Right kidney (tissue), 1 donor: ENCODE measurements at regions not wholly inside any gene's neighbourhood (a gene's known extent, or its start where the extent isn't known, plus 50 kb on each side); places are given as distances from the start of the nearest gene placed in this dataset.
"Not testable (repeated sequence)": the region's sequence is repeated elsewhere in the genome, so short reads cannot be mapped to it uniquely, and the experiment has no call there.

Experiments
- DNase-seq: peaks from one replicate; pipeline ENCODE4 v3.0.0-alpha.2; 2016

DNA sequence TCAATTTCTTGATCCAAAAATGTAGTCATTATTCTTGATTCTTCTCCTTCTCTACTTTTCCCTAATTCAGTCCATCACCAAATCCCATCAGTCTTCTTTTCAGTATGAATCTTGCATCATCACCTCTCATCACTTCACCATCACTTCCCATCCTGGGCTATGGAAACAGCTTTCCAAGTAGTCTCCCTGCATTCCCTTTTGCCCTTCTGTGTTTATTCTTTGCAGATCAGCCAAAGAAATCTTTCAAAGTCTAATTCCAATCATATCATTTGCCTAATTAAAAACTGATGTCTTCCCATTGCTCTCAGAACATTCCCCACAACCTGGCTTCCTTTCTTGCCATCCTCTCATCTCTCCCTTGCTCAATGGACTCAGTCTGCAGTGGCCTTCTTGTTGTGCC is 201.7 kb upstream of the ADAMTS3 start:
- DNase-seq, result no peak

DNA sequence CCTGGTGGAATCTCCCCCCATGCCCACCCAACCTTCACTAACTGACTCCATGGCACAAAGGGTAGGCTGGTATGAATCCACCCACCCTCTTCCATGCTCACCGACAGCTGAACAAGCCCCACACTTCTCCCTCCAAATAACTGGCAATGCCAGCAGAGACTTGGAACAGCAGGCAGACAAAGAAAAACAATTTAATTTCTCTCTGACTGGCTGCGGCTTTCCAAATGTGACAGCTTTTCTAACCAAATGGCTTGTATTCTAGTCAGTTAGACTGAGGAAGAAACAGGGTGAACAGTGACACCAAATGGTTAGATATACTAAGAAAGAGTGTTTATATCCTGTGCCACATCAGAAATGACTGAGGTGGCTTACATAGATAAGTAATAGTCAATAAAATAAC is 199.3 kb upstream of the ADAMTS3 start:
- no peak for DNase-seq

DNA sequence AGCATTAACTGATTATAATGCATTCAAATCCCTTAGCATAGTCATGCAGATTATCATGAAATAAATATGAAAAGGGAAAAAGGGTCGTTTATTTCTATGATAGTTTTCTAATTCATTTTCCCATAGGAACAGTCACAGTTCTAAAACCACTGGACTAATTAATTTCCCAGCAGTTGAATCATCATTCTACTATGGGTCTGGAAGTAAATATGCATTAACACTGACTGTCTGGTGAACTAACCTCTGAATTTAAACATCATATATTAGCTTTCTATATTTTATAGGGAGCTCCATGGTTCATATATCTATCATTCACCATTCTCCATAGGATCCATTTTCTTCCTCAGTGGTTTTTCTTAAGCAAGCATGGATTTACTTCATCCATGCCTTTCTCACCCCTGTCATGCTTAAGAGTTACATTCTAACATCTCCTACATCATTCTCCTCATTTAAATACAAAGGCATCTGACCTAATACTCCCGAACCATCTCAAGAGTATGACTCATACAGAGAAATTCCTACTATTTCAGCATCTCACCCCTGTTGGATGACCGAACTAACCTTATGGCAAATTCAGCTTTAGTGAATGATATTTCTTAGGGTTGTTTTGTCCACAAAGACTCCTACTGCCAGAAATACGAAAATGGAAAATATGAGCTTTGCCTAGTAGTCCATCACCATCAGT is 198.7 kb upstream of the ADAMTS3 start:
- no peak for DNase-seq

DNA sequence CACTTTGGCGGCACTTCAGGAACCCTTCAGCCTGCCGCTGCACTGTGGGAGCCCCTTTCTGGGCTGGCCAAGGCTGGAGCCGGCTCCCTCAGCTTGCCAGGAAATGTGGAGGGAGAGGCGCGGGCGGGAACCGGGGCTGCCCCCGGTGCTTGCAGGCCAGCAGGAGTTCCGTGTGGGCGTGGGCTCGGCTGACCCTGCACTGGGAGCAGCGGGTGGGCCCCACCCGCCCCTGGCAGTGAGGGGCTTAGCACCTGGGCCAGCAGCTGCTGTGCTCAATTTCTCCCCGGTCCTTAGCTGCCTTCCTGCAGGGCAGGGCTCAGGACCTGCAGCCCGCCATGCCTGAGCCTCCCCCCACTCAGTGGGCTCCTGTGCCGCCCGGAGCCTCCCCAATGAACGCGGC is 196.8 kb upstream of the ADAMTS3 start:
- DNase-seq, result not testable (repeated sequence)

DNA sequence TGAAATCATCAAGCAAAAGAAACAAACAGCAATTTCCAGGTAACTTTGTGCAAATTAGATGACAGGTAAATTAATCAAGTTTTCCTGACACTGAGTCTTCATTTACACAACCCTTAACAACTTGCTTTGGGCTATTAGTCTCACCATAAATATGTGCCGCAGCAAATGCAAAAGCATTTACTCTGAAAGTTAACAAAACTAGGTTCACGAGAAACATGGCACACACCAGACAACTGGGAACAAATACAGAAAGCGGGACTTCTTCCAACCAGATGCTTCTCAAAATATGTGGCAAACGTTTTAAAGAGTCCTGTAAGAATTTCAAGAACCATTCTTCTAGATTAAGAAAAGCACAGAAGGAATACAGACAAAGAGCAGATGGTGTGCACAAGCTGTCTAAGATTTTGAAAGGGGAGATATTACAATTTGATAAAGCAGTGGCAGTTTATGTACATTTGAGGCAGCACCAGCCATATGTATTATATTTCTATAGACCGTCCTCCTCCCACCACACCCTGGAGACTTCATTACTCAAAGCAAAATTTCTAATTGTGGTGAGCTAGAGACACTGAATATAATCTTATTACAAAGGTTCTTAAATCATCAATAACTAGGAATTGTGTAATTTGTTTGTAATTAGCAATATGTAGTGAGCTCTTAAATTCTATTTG is 192.5 kb upstream of the ADAMTS3 start:
- DNase-seq, result no peak

DNA sequence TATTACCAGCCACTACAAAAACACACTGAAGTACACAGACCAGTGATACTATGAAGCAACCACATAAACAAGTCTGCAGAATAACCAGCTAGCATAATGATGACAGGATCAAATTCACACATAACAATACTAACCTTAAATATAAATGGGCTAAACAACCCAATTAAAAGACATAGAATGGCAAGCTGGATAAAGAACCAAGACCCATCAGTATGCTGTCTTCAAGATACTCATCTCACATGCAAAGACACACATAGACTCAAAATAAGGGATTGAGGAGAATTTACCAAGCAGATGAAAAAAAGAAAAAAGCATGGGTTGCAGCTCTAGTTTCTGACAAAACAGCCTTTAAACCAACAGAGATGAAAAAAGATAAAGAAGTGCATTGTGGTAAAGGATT is 184.4 kb upstream of the ADAMTS3 start:
- DNase-seq, result not testable (repeated sequence)

DNA sequence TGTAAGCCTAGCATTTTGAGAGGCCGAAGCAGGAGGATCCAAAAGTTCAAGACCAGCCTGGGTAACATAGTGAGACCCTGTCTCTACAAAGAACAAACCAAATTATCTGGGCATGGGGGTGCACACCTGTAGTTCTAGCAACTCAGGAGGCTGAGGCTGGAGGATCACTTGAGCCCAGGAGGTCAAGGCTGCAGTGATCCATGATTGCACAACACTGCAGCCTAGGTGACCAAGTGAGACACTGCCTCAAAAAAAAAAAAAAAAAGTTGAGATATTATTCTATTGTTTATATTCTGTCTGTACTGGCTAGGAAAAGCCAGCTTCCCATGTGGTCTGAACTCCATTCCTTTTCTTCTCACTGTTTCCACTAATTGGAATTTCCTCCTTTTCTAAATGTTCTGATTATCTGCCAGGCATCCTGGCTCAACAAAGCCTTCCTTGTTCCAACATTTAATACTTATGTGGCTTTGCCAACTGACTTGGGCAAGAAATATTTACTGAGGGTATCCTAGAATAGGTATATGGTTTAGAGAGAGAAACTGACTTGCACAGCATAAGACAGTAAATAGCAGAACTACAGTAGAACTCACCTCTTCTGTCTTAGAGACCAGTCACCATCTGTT is 175.2 kb upstream of the ADAMTS3 start:
- DNase-seq, result no peak

DNA sequence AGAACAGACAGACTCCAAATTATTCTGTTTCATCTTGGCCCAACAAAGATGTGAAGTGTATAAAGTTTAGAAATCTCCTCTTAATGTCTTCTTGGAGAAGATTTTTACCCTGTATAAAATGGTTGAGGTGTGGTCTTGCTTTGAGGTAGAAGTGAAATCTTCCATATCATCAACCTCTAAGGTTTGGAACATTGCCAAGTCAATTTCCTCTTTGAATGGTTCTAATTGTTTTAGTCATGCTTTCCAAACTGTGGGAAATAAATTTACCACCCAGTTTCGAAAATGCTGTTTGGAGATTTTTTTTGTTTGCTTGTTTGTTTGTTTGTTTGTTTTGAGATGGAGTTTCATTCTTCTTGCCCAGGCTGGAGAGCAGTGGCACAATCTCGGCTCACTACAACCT is 174.1 kb upstream of the ADAMTS3 start:
- no peak for DNase-seq

DNA sequence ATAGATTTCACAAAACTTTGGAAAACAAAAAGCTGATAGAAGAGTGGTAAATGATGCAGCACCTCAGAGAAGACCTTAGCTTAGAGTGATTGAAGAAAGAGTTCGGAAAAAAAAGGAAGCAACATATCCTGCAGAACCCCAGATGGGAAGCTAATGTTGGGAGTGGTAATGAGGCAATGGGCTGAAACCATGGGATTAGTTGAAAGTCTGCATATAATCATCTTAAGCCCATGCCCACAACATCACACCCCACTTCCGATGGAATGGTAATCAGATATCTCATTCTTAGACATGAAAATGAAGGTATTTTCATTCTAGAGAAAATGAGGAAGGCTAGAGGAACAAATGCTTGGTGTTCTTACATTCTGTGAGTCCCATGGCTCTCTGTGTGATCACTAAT is 146.3 kb upstream of the ADAMTS3 start:
- DNase-seq, result no peak

DNA sequence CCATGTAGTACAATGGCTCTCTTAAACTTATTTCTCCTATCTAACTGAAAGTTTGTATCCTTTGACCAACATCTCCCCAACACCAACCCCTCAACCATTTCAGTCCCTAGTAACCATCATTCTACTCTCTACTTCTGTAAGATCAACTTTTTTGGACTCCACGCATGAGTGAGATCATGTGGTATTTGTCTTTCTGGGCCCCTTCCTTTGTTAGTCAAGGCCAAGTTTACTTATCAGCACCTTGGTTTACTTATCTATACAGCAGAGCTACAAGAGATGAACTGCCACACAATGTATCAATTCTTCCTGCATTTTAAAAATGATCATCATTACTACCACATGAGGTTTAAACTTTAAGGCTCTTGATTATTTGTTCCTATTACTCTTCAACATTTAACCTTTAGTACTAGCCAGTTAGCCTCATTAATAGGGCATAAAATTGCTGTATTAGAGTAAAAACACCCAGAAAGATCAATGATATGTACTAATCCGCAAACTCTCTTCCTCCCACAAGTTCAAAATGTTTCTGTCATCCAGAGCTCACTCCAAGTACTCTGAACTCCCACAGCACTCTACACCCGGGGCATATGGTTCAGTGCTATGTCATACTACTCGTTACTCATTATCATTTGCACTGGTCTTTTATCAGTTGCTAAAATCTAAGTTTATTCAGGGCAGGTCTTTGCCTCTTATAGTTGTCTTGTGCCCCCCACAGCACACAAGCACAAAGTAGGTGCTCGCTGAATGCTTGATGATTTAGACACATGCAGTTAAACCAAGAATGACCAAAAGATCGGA is 145.7 kb upstream of the ADAMTS3 start:
- no peak for DNase-seq

DNA sequence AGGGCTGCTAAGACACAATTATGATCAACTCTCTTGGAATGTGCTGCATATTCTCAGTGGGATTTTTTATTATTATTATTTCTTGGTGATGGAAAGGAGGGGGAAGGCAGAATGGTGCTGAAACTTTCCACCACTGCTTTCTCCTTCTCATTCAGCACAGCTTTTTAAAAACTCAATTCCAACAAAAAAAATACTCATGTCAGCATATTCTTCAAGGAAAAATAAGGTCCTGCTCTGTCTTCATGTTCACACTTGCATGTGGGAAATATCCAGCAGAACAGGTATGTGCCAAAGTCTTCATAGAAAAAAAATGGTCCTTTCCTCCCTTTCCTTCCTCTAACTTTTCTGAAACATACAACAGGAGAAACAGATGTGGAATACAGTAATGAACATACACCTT is 144.0 kb upstream of the ADAMTS3 start:
- DNase-seq, result no peak

DNA sequence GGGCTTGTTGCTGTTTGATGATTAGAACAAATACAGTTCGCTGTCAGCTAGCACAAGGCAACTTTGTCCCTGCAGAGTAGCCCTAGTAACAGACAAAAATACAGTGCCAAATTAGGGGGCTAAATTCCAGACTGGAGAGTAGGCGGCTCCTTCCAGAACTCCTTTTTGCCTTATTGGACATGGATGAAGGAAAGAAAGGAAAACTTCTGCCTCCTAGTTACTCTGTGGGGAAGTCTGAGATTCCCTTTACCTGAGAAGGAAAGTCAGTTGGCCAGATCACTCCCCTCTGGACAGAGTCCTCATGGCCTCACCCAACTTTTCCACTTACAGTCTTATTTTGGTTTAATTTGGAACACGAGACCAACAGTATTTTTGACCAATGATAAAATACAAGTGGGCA is 140.5 kb upstream of the ADAMTS3 start:
- DNase-seq, result no peak

DNA sequence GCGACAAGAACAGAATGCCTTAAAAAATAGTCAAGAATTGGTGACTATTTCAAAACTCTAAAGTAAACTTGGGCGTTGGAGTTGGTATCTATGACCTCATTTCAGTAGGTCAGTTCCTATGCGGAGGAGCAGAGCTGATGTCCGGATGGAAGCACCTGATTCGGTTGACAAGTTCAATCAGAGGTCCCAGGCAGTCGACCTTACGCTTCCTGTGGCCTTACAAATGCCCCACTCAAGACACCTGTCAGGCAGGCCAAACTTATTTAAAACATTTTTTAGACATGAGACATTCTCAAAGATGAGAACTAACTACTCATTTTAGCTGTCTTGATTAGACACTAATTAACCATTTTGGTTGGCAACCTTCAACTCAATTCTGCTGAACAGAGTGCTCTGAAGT is 137.7 kb upstream of the ADAMTS3 start:
- no peak for DNase-seq

DNA sequence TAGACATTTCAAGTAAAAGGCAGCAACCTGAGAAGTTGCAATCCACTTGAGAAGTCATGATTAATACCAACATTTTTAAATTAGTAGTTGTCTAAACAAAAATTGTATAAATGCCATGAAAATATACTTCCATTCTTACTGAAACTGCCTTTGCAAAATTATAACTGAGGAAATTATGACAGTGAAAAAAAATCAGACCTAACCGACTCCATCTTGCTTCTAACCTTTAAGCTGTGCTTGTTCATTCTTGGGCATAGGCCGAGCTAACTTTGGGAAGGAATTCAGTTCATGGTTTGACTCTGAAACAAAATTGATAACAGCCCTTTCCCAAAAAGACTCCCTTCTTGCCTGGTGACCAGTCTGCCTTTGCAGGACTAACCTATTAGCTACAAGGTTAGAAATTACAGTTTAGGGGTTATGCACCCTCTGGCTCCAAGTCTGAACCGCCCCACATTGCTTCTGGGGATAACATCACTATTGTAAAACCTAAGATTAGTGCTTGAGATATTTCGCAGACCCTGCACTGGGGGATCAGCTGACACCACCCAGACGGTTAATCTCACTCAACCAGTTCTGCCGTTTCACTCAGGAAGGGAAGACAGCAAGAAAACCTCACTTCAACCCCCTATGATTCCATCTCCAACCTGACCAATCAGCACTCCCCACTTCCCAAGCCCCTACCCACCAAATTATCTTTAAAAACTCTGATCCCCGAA is 136.1 kb upstream of the ADAMTS3 start:
- DNase-seq, result not testable (repeated sequence)

DNA sequence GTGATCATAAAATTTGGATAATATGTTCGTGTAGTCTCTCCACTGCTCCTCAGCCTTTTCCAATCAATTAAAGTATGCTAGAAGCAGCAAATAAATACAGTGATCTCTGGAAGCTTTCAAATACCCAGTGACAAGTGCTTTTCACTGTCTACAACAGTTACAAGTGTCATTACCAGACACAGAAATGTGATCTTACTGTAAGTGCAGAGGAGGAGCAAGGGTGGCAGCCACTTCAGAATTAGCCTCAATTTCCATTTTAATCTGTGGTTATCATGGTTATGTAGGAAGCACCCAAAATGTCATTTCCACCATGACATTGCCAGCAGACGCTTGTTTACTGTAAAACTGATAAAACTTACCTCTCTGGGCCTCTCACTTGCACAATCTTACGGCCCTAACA is 133.9 kb upstream of the ADAMTS3 start:
- DNase-seq, result no peak

DNA sequence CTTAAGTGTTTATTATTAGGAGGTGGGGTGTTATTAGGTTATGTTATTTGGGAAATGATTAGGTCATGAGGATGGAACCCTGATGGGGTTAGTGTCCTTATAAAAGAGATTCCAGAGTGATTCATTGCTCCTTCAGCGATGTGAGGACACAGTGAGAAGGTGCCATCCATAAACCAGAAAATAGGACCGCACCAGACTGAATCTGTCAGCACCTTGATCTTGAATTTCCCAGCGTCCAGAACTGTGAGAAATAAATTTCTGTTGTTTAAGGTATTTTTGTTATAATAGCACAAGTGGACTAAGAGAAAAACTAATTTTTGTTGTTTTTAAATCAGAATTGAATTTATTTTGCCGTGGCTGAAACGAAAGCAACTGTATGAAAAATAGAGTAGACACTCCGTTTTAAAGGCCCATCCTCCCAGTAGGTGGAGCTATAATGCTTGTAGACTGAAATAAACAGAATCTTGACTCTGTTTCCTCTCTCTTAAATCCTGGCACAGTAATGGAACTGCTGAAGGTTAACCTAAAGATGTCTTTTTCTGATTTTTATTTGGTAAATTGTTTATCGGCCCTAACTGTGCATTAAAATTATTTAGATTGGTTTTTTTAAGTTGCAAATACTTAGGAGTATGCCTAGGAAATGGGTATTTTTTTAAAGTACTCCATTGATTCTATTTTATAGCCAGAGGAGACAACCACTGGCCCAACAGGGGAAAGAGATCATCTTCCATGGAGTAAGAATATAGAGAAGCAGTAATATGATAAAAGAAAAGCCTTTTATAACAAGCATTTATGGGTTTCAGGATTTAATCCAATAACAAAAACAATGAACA is 133.2 kb upstream of the ADAMTS3 start:
- DNase-seq, result peak; percentile 15

DNA sequence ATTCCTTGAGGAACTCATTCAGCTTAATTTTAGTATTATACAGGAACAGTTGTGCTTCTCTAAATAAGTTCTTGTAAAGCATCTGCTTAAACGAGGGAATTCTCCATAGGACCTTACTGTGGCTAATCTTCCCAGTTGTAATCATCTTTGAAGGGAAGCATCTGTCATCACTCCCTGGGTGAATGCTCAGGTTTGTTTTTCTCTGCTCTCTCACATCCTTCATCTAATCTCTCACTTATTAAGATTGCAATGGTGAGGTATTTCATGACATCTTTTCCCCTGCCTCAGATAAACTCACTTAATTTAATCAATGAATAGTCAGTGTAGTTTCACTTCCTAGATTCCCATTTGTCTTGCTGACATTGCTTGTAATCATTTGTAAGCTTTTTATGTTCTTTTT is 121.8 kb upstream of the ADAMTS3 start:
- DNase-seq, result no peak

DNA sequence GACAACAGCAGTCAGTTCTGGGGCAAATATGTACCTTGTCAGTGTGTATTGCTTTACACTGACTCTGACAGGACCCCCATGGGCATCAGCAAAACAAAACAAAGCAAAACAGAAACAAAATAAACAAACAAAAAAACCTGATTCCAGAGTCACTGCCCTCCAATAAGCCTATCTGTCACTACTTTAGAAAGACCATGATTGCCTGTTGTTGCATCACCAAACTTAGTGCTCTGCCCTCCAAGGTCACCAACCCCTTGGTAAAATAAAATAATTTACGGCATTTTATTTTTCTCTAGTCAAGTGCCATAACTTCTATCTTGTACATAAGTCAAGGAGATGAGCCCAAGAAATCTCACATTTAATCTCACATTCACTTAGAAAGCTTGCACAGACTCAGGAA is 120.9 kb upstream of the ADAMTS3 start:
- DNase-seq, result no peak

DNA sequence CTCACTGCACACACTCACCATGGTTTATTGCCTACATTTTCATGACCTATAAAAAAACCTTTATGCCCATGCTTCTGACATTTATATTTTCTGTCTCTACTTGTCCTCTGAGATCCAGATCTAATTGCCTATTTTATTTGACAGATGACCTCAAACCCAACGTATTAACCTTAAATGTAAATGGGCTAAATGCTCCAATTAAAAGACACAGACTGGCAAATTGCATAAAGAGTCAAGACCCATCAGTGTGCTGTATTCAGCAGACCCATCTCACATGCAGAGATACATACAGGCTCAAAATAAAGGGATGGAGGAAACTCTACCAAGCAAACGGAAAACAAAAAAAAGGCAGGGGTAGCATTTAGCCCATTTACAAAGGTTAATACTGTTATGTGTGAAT is 117.4 kb upstream of the ADAMTS3 start:
- not testable (repeated sequence) for DNase-seq

DNA sequence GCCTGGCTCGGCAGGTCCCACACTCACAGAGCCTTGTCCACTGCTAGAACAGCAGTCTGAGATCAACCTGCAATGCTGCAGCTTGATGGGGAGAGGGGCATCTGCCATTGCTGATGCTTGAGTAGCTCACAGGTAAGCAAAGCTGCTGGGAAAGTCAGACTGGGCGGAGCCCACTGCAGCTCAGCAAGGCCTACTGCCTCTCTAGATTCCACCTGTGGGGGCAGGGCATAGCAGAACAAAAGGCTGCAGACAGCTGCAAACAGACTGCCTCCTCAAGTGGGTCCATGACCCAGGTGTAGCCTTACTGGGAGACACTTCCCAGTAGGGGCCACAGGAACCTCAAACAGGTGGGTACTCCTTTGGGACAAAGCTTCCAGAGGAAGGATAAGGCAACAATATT is 110.6 kb upstream of the ADAMTS3 start:
- no peak for DNase-seq

DNA sequence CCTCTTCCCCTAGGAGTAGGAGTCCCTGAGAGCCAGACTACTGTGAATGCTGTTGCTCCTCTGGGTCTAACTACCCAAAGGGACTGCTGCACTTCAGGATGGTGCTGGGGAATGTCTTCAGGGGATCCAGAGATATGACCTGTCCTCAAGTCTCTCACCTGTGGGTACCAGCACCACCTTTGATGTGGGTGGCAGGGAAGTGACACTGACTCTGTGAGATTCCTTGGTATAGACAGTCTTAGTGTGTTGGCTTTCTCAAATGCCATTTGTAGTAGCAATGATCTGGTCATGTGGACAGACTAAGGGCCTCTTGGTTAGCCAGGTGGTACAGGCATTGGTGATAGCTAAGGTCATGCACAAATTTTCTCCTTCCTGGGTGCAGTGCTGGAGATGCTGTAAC is 108.9 kb upstream of the ADAMTS3 start:
- DNase-seq, result no peak

DNA sequence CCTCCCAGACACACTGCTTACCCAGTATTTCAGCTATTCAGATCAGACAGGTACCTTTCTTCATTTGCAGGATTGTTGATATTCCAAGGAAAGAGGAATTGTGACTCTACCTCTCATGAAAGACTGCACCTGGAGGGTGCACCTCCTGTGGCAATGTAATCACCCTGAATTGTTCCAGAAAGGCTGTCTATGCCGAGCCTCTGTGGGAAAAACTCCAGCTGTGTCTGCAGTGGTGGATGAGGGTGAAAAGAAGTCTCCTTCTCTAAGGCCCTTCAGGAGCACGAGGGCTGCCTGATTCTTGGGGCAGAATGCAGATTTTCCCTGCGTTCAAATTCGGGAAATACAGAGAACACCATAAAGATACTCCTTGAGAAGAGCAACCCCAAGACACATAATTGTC is 108.2 kb upstream of the ADAMTS3 start:
- DNase-seq, result no peak
